SU-DHL-6 (cell line): ENCODE measurements at regions not wholly inside any gene's neighbourhood (a gene's known extent, or its start where the extent isn't known, plus 50 kb on each side); places are given as distances from the start of the nearest gene placed in this dataset.

Experiments
- H2AFZ ChIP-seq: fragments of 200-600 bp; sonication (generic); 2 replicates; pipeline ENCODE4 v1.6.1; 2014; ENCODE audit warnings: low read depth, mild to moderate bottlenecking, moderate library complexity, mixed read lengths, antibody characterized with exemption, low read length; ENCODE audit not compliant: severe bottlenecking
- H3F3A ChIP-seq: fragments of 200-600 bp; shearing (Covaris generic); 2 replicates; pipeline ENCODE4 v1.6.0; 2016; ENCODE audit warnings: antibody characterized with exemption, mild to moderate bottlenecking; ENCODE audit not compliant: insufficient read depth
- H3K27ac ChIP-seq: fragments of 200-600 bp; sonication (generic); 2 replicates; pipeline ENCODE4 v1.5.1; 2016; ENCODE audit warnings: low read depth, mild to moderate bottlenecking, low read length, moderate library complexity, mixed read lengths
- H3K27me3 ChIP-seq: fragments of 200-600 bp; sonication (generic), shearing (Covaris generic); 2 replicates; pipeline ENCODE4 v1.6.0; 2014; ENCODE audit warnings: mild to moderate bottlenecking, low read length
- H3K36me3 ChIP-seq: fragments of 200-600 bp; sonication (generic); 2 replicates; pipeline ENCODE4 v1.6.1; 2014; ENCODE audit warnings: mild to moderate bottlenecking, low read length, mixed read lengths
- H3K4me2 ChIP-seq: fragments of 300-600, 200-600 bp; shearing (Covaris generic), sonication (generic); 2 replicates; pipeline ENCODE4 v1.6.0; 2014; ENCODE audit warnings: low read length, low read depth, mild to moderate bottlenecking; ENCODE audit not compliant: poor library complexity, severe bottlenecking
- H3K4me3 ChIP-seq: fragments of 200-600 bp; sonication (generic); 2 replicates; pipeline ENCODE4 v1.5.1; 2014; ENCODE audit warnings: antibody characterized with exemption, low read length, mild to moderate bottlenecking, mixed read lengths; ENCODE audit not compliant: insufficient read depth, poor library complexity, severe bottlenecking
- H3K79me2 ChIP-seq: fragments of 200-600 bp; sonication (generic); 2 replicates; pipeline ENCODE4 v1.6.1; 2014; ENCODE audit warnings: mild to moderate bottlenecking, low read length, moderate library complexity; ENCODE audit not compliant: insufficient read depth
- H3K9ac ChIP-seq: fragments of 200-600 bp; sonication (generic); 2 replicates; pipeline ENCODE4 v1.7.0; 2014; ENCODE audit warnings: mild to moderate bottlenecking, low read length
- H3K9me2 ChIP-seq: fragments of 200-600 bp; sonication (generic); replicated peaks from 2 replicates; pipeline ENCODE4 v1.6.1; 2014; ENCODE audit warnings: low read length; ENCODE audit not compliant: insufficient read depth
- H3K9me3 ChIP-seq: fragments of 200-600 bp; sonication (generic); 2 replicates; pipeline ENCODE4 v1.6.1; 2014; ENCODE audit warnings: low read length, mixed read lengths; ENCODE audit not compliant: insufficient read depth
- H4K20me1 ChIP-seq: fragments of 200-600 bp; sonication (generic); 2 replicates; pipeline ENCODE4 v1.6.1; 2014; ENCODE audit warnings: low read depth, mild to moderate bottlenecking, antibody characterized with exemption, low read length, moderate library complexity, mixed read lengths
- CTCF ChIP-seq: fragments of 200-600 bp; sonication (generic); IDR thresholded peaks from one replicate; pipeline ENCODE4 v1.5.1; 2017; ENCODE audit warnings: antibody characterized with exemption, mild to moderate bottlenecking, low read length, moderate library complexity; ENCODE audit not compliant: insufficient read depth, poor library complexity, severe bottlenecking
- EZH2phosphoT487 ChIP-seq: fragments of 200-600 bp; sonication (generic), shearing (Covaris generic); conservative IDR thresholded peaks from 2 replicates; pipeline ENCODE4 v1.6.1; 2018; ENCODE audit warnings: mild to moderate bottlenecking, antibody characterized with exemption, low read length, moderate library complexity, mixed read lengths

DNA sequence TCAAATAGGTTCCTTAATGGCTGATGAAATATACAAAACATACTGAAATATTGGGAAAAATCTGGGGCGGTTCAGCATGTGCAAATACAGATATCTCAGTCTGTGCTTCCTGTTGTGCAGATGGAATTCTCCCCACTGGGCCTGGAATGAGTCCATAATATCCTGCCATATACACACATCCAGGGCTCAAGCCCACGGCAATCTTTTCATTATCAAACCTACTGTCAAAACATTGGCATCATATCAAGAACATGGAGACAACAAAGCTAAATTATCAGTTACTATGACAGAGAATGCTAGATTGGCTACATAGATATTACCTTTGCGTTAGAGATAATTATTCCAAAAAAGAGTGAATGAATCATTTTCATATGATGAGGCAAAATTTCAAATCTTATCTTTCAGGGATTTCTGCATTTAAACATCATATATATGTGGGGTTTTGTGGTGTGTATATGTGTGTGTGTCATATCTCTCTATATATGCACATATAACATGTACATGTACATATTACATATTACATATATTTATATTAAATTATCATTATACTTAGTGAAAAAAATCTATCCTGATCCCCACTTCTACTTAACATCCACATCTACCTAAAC is 713.3 kb downstream of the GBE1 start:
- no peak overlapping the region for H2AFZ ChIP-seq
- H3K4me3 ChIP-seq, result no peak overlapping the region
- no peaks in the 10 kb centered on the region for H3K79me2 ChIP-seq
- H3K9me2 ChIP-seq, result no peaks in the 10 kb centered on the region
- H3K27ac ChIP-seq, result no peak overlapping the region
- no peak overlapping the region for H3K9ac ChIP-seq
- H3K27me3 ChIP-seq, result no peaks in the 10 kb centered on the region
- H3F3A ChIP-seq, result no peaks in the 10 kb centered on the region
- H3K4me2 ChIP-seq, result no peak overlapping the region
- no peaks in the 10 kb centered on the region for H4K20me1 ChIP-seq
- H3K36me3 ChIP-seq, result no peaks in the 10 kb centered on the region
- H3K9me3 ChIP-seq, result no peaks in the 10 kb centered on the region
- TF ChIP-seq CTCF, result no peak
- no peak for TF ChIP-seq EZH2phosphoT487

DNA sequence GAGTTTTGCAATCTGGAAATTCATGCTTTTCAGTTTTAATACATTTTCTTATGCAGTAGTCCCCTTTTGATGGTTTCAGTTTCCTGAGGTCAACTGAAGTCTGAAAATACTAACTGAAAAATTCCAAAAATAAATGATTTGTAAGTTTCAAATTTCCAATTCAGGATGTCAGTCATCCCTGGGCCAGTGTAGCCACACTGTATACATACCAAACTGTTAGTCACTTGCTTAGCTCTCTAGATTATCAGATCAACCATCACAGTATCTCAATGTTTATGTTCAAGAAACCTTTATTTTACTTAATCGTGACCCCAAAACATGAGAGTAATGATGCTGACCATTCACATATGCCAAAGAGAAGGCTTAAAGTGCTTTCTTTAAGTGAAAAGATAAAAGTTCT is 715.5 kb downstream of the GBE1 start:
- no peak overlapping the region for H3K27ac ChIP-seq
- H3K4me2 ChIP-seq, result no peak overlapping the region
- H3K4me3 ChIP-seq, result no peak overlapping the region
- no peak overlapping the region for H3K9ac ChIP-seq
- no peaks in the 10 kb centered on the region for H3F3A ChIP-seq
- H3K27me3 ChIP-seq, result no peaks in the 10 kb centered on the region
- no peaks in the 10 kb centered on the region for H4K20me1 ChIP-seq
- no peaks in the 10 kb centered on the region for H3K36me3 ChIP-seq
- H2AFZ ChIP-seq, result no peak overlapping the region
- H3K79me2 ChIP-seq, result no peaks in the 10 kb centered on the region
- TF ChIP-seq EZH2phosphoT487 (no peak), CTCF (no peak)
- no peaks in the 10 kb centered on the region for H3K9me2 ChIP-seq
- H3K9me3 ChIP-seq, result no peaks in the 10 kb centered on the region

DNA sequence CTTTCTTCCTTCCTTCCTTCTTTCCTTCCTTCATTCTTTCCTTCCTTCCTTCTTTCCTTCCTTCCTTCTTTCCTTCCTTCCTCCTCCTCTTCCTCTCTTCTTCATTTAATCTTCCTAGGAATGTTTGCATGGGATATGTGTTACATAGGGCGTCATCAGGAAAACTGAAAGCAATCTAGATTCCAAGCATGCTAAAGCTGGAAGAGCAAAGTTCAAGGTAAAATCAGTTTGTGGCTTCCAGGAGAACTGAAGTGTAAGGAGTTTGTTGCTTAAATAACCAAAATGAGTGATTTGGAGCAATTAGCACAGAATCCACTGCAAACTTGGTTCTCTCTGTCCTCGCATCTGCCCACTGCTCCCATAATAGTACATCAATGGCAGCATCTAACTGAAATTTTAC is 716.2 kb downstream of the GBE1 start:
- H3K9me3 ChIP-seq, result no peaks in the 10 kb centered on the region
- H3K79me2 ChIP-seq, result no peaks in the 10 kb centered on the region
- H3K4me2 ChIP-seq, result no peak overlapping the region

More for the DNA sequence above, 716.2 kb downstream of the GBE1 start:
- no peaks in the 10 kb centered on the region for H4K20me1 ChIP-seq
- no peaks in the 10 kb centered on the region for H3K9me2 ChIP-seq
- TF ChIP-seq EZH2phosphoT487, result no peak
- TF ChIP-seq CTCF, result no peak
- no peaks in the 10 kb centered on the region for H3K36me3 ChIP-seq
- no peaks in the 10 kb centered on the region for H3F3A ChIP-seq
- H2AFZ ChIP-seq, result no peak overlapping the region
- H3K27me3 ChIP-seq, result no peaks in the 10 kb centered on the region
- no peak overlapping the region for H3K9ac ChIP-seq
- no peak overlapping the region for H3K27ac ChIP-seq
- H3K4me3 ChIP-seq, result no peak overlapping the region
